ENCODE measurements at regions not wholly inside any gene's neighbourhood (a gene's known extent, or its start where the extent isn't known, plus 50 kb on each side); places are given as distances from the start of the nearest gene placed in this dataset.

- no peak for DNase-seq
Measured at GRCh38 chr6:102549221-102549874, 1155.8 kb downstream of the GRIK2 start.

- DNase-seq: no peak
Measured at GRCh38 chr6:102525336-102525735, 1131.8 kb downstream of the GRIK2 start.

GRCh38 chr6:102520966-102521365 lies 1127.5 kb downstream of the GRIK2 start:
- DNase-seq: no peak

- no peak for DNase-seq
Measured at GRCh38 chr6:102517506-102517905, 1124.0 kb downstream of the GRIK2 start.

GRCh38 chr6:102501615-102502014 lies 1108.1 kb downstream of the GRIK2 start:
- DNase-seq: no peak

- DNase-seq: no peak
Measured at GRCh38 chr6:102494808-102495207, 1101.3 kb downstream of the GRIK2 start.

GRCh38 chr6:102493485-102493884 lies 1100.0 kb downstream of the GRIK2 start:
- DNase-seq: no peak

GRCh38 chr6:102488729-102489128 lies 1095.2 kb downstream of the GRIK2 start:
- no peak for DNase-seq

- no peak for DNase-seq
Measured at GRCh38 chr6:102485480-102485879, 1092.0 kb downstream of the GRIK2 start.

- DNase-seq: no peak
Measured at GRCh38 chr6:102474041-102474807, 1080.7 kb downstream of the GRIK2 start.

GRCh38 chr6:102458990-102459389 lies 1065.5 kb downstream of the GRIK2 start:
- no peak for DNase-seq

- DNase-seq: no peak
Measured at GRCh38 chr6:102438171-102438570, 1044.7 kb downstream of the GRIK2 start.

- DNase-seq: no peak
Measured at GRCh38 chr6:102417368-102417998, 1024.0 kb downstream of the GRIK2 start.

- no peak for DNase-seq
Measured at GRCh38 chr6:102415891-102416290, 1022.4 kb downstream of the GRIK2 start.

- DNase-seq: no peak
Measured at GRCh38 chr6:102411796-102412195, 1018.3 kb downstream of the GRIK2 start.

- no peak for DNase-seq
Measured at GRCh38 chr6:102407886-102408741, 1014.6 kb downstream of the GRIK2 start.

- no peak for DNase-seq
Measured at GRCh38 chr6:102405860-102406259, 1012.4 kb downstream of the GRIK2 start.

- no peak for DNase-seq
Measured at GRCh38 chr6:102402635-102403329, 1009.3 kb downstream of the GRIK2 start.

- no peak for DNase-seq
Measured at GRCh38 chr6:102398788-102399390, 1005.4 kb downstream of the GRIK2 start.

- no peak for DNase-seq
Measured at GRCh38 chr6:102390541-102390940, 997.0 kb downstream of the GRIK2 start.

GRCh38 chr6:102389994-102390393 lies 996.5 kb downstream of the GRIK2 start:
- no peak for DNase-seq
